ENCODE measurements at regions not wholly inside any gene's neighbourhood (a gene's known extent, or its start where the extent isn't known, plus 50 kb on each side); places are given as distances from the start of the nearest gene placed in this dataset.
A peak's percentile ranks its signal among the peaks of the same experiment; 100 is the strongest.
"Not testable (repeated sequence)": the region's sequence is repeated elsewhere in the genome, so short reads cannot be mapped to it uniquely, and the experiment has no call there.

GRCh38 chr1:815147-815922 is 108.4 kb upstream of the SAMD11 start:
- not testable (repeated sequence) for DNase-seq (ENCODE audit: low read depth)

GRCh38 chr1:817071-817599 is 106.6 kb upstream of the SAMD11 start:
- peak; percentile 83 for DNase-seq (ENCODE audit: low read depth)

- not testable (repeated sequence) for DNase-seq (ENCODE audit: low read depth)
Observed at GRCh38 chr1:817658-818617, 105.8 kb upstream of the SAMD11 start.

- DNase-seq (ENCODE audit: low read depth): no peak
Observed at GRCh38 chr1:818618-819291, 105.0 kb upstream of the SAMD11 start.

GRCh38 chr1:820962-821361 is 102.8 kb upstream of the SAMD11 start:
- DNase-seq (ENCODE audit: low read depth): no peak

- DNase-seq (ENCODE audit: low read depth): not testable (repeated sequence)
Observed at GRCh38 chr1:826808-827207, 96.9 kb upstream of the SAMD11 start.

GRCh38 chr1:827211-828063 is 96.3 kb upstream of the SAMD11 start:
- DNase-seq (ENCODE audit: low read depth): peak; percentile 89

GRCh38 chr1:829324-829723 is 94.4 kb upstream of the SAMD11 start:
- DNase-seq (ENCODE audit: low read depth): not testable (repeated sequence)

GRCh38 chr1:829932-830331 is 93.8 kb upstream of the SAMD11 start:
- not testable (repeated sequence) for DNase-seq (ENCODE audit: low read depth)

GRCh38 chr1:830750-831149 is 93.0 kb upstream of the SAMD11 start:
- not testable (repeated sequence) for DNase-seq (ENCODE audit: low read depth)

GRCh38 chr1:831522-831921 is 92.2 kb upstream of the SAMD11 start:
- no peak for DNase-seq (ENCODE audit: low read depth)

GRCh38 chr1:832136-832535 is 91.6 kb upstream of the SAMD11 start:
- no peak for DNase-seq (ENCODE audit: low read depth)

- not testable (repeated sequence) for DNase-seq (ENCODE audit: low read depth)
Observed at GRCh38 chr1:833226-833625, 90.5 kb upstream of the SAMD11 start.

GRCh38 chr1:835509-835908 is 88.2 kb upstream of the SAMD11 start:
- DNase-seq (ENCODE audit: low read depth): not testable (repeated sequence)

GRCh38 chr1:837601-838000 is 86.1 kb upstream of the SAMD11 start:
- DNase-seq (ENCODE audit: low read depth): not testable (repeated sequence)

GRCh38 chr1:838291-838690 is 85.4 kb upstream of the SAMD11 start:
- DNase-seq (ENCODE audit: low read depth): peak; percentile 60

GRCh38 chr1:840592-840991 is 83.1 kb upstream of the SAMD11 start:
- DNase-seq (ENCODE audit: low read depth): not testable (repeated sequence)

GRCh38 chr1:841671-842425 is 81.9 kb upstream of the SAMD11 start:
- not testable (repeated sequence) for DNase-seq (ENCODE audit: low read depth)

GRCh38 chr1:842799-843198 is 80.9 kb upstream of the SAMD11 start:
- not testable (repeated sequence) for DNase-seq (ENCODE audit: low read depth)

- DNase-seq (ENCODE audit: low read depth): not testable (repeated sequence)
Observed at GRCh38 chr1:843946-844345, 79.8 kb upstream of the SAMD11 start.

Data from RPMI7951 (cell line).